Peyer's patch (tissue), 4 donors: ENCODE measurements at regions not wholly inside any gene's neighbourhood (a gene's known extent, or its start where the extent isn't known, plus 50 kb on each side); places are given as distances from the start of the nearest gene placed in this dataset.

ENCODE experiments used
- DNase-seq, 3 donors: peaks; one replicate each; pipeline ENCODE4 v3.0.0-alpha.2; 2017 to 2019
- H3K27ac ChIP-seq, 4 donors: fragments of 200-600 bp; sonication (generic); one replicate each; pipeline ENCODE4 v1.5.1; 2016 to 2019
- H3K27me3 ChIP-seq, 2 donors: fragments of 200-600 bp; sonication (generic); one replicate each; pipeline ENCODE4 v1.5.1; 2019
- H3K36me3 ChIP-seq, 3 donors: fragments of 200-600 bp; sonication (generic); one replicate each; pipeline ENCODE4 v1.5.1; 2016 to 2019
- H3K4me1 ChIP-seq, 4 donors: fragments of 200-600 bp; sonication (generic); one replicate each; pipeline ENCODE4 v1.5.1; 2016 to 2019
- H3K4me3 ChIP-seq, 4 donors: fragments of 200-600 bp; sonication (generic); 1 replicate in 3 of 4; 2 replicates in 1 of 4; pipeline ENCODE4 v1.5.1; 2016 to 2019; ENCODE audit warnings: mild to moderate bottlenecking in 1 of 4
- H3K9me3 ChIP-seq, 4 donors: fragments of 200-600 bp; sonication (generic); one replicate each; pipeline ENCODE4 v1.5.1; 2016 to 2019; ENCODE audit warnings: mild to moderate bottlenecking in 1 of 4
- CTCF ChIP-seq, 6 experiments: fragments of 450-650 bp in 4 of 6; fragments of 200-600 bp in 2 of 6; sonication (generic) in 1 of 6; IDR thresholded peaks; one replicate each; pipeline ENCODE4 v1.5.1; 2017 to 2019; ENCODE audit warnings: antibody characterized with exemption in 6 of 6, mild to moderate bottlenecking in 3 of 6, moderate library complexity in 1 of 6
- POLR2A ChIP-seq, 2 donors: fragments of 450-650 bp; IDR thresholded peaks; one replicate each; pipeline ENCODE4 v1.5.1; 2017; ENCODE audit warnings: antibody characterized with exemption in 2 of 2, mild to moderate bottlenecking in 2 of 2, moderate library complexity in 2 of 2

- Histone ChIP-seq H3K27ac (no peak overlapping the region), H3K27me3 (no peaks in the 10 kb centered on the region), H3K9me3 (no peaks in the 10 kb centered on the region), H3K4me3 (no peak overlapping the region), H3K36me3 (no peaks in the 10 kb centered on the region), H3K4me1 (peaks cover 0 to 10% (median 3%) of the 10 kb centered on the region in 4 donors)
- DNase-seq: no peak
- TF ChIP-seq POLR2A (IDR thresholded peaks at IDR 0.05): no peak
- no peak for TF ChIP-seq CTCF (IDR thresholded peaks at IDR 0.05)
These were observed 111.3 kb upstream of the PRSS16 start for GRCh38 chr6:27136077-27136644.

- Histone ChIP-seq H3K4me1 (peaks cover 0 to 16% (median 3%) of the 10 kb centered on the region in 4 donors), H3K4me3 (no peak overlapping the region), H3K36me3 (no peaks in the 10 kb centered on the region), H3K27me3 (no peaks in the 10 kb centered on the region), H3K27ac (no peak overlapping the region), H3K9me3 (no peaks in the 10 kb centered on the region)
- no peak for TF ChIP-seq CTCF (IDR thresholded peaks at IDR 0.05)
- TF ChIP-seq POLR2A (IDR thresholded peaks at IDR 0.05): no peak
- DNase-seq: no peak
These were observed 110.3 kb upstream of the PRSS16 start for GRCh38 chr6:27136978-27137814.

- Histone ChIP-seq H3K27ac (peak overlapping the region; percentile 90 to 95 (median 92)), H3K4me3 (no peak overlapping the region), H3K36me3 (no peaks in the 10 kb centered on the region), H3K4me1 (peaks cover 0 to 12% (median 3%) of the 10 kb centered on the region in 4 donors), H3K9me3 (no peaks in the 10 kb centered on the region), H3K27me3 (no peaks in the 10 kb centered on the region)
- TF ChIP-seq POLR2A (IDR thresholded peaks at IDR 0.05): no peak
- TF ChIP-seq CTCF (IDR thresholded peaks at IDR 0.05): no peak
- no peak for DNase-seq
These were observed 109.1 kb upstream of the PRSS16 start for GRCh38 chr6:27138406-27138805.

GRCh38 chr6:27138837-27139755 is 108.4 kb upstream of the PRSS16 start:
- H3K9me3 ChIP-seq: no peaks in the 10 kb centered on the region
- peak; percentile 84 to 85 for TF ChIP-seq POLR2A (IDR thresholded peaks at IDR 0.05)
- TF ChIP-seq CTCF (IDR thresholded peaks at IDR 0.05): peak in 1 of 6 experiments; percentile 23
- no peaks in the 10 kb centered on the region for H3K27me3 ChIP-seq
- peak overlapping the region; percentile 90 to 95 (median 92) for H3K27ac ChIP-seq
- peaks cover 0 to 12% (median 1%) of the 10 kb centered on the region in 4 donors for H3K4me1 ChIP-seq
- DNase-seq: peak; percentile 78 to 90 (median 80)
- no peaks in the 10 kb centered on the region for H3K36me3 ChIP-seq
- H3K4me3 ChIP-seq: peak overlapping the region; percentile 54 to 64 (median 61)
